SH-SY5Y (cell line): ENCODE measurements at regions not wholly inside any gene's neighbourhood (a gene's known extent, or its start where the extent isn't known, plus 50 kb on each side); places are given as distances from the start of the nearest gene placed in this dataset.

ENCODE experiments used
- GATA2 ChIP-seq: IDR thresholded peaks from 2 replicates; pipeline ENCODE4 v1.6.1; 2011; ENCODE audit warnings: mild to moderate bottlenecking, low read depth, low read length
- GATA3 ChIP-seq: IDR thresholded peaks from 2 replicates; pipeline ENCODE4 v1.6.1; 2011; ENCODE audit warnings: low read depth, mild to moderate bottlenecking, low read length, moderate library complexity

GRCh38 chr9:22508790-22509189 is 62.2 kb downstream of the DMRTA1 start:
- no peak for TF ChIP-seq GATA3
- no peak for TF ChIP-seq GATA2

- TF ChIP-seq GATA2 (no peak), GATA3 (no peak)
Observed at GRCh38 chr9:22512495-22512894, 65.9 kb downstream of the DMRTA1 start.

GRCh38 chr9:22514871-22515270 is 68.2 kb downstream of the DMRTA1 start:
- no peak for TF ChIP-seq GATA2
- no peak for TF ChIP-seq GATA3

- TF ChIP-seq GATA3 (no peak), GATA2 (no peak)
Observed at GRCh38 chr9:22522206-22522740, 75.6 kb downstream of the DMRTA1 start.

GRCh38 chr9:22528485-22528884 is 81.9 kb downstream of the DMRTA1 start:
- no peak for TF ChIP-seq GATA3
- no peak for TF ChIP-seq GATA2

- TF ChIP-seq GATA3 (no peak), GATA2 (no peak)
Observed at GRCh38 chr9:22529426-22530199, 83.0 kb downstream of the DMRTA1 start.

- TF ChIP-seq GATA2 (no peak), GATA3 (no peak)
Observed at GRCh38 chr9:22535780-22536179, 89.2 kb downstream of the DMRTA1 start.

GRCh38 chr9:22537721-22538120 is 91.1 kb downstream of the DMRTA1 start:
- TF ChIP-seq GATA2 (no peak), GATA3 (no peak)

GRCh38 chr9:22548625-22549024 is 102.0 kb downstream of the DMRTA1 start:
- TF ChIP-seq GATA2 (no peak), GATA3 (no peak)

- no peak for TF ChIP-seq GATA3
- no peak for TF ChIP-seq GATA2
Observed at GRCh38 chr9:22574740-22575139, 128.1 kb downstream of the DMRTA1 start.

GRCh38 chr9:22580788-22581187 is 134.2 kb downstream of the DMRTA1 start:
- no peak for TF ChIP-seq GATA3
- no peak for TF ChIP-seq GATA2

GRCh38 chr9:22582221-22582620 is 135.6 kb downstream of the DMRTA1 start:
- TF ChIP-seq GATA3, result no peak
- TF ChIP-seq GATA2, result no peak

GRCh38 chr9:22588918-22589317 is 142.3 kb downstream of the DMRTA1 start:
- TF ChIP-seq GATA3 (no peak), GATA2 (no peak)

GRCh38 chr9:22590336-22591033 is 143.9 kb downstream of the DMRTA1 start:
- TF ChIP-seq GATA2, result no peak
- TF ChIP-seq GATA3, result no peak

- TF ChIP-seq GATA3, result no peak
- no peak for TF ChIP-seq GATA2
Observed at GRCh38 chr9:22595805-22596204, 149.2 kb downstream of the DMRTA1 start.

- TF ChIP-seq GATA2 (no peak), GATA3 (no peak)
Observed at GRCh38 chr9:22617156-22617555, 170.5 kb downstream of the DMRTA1 start.
